Activated CD4-positive, alpha-beta T cell treated with anti-CD3 and anti-CD28 coated beads, Interleukin-2, amount 50 U/mL, for 1 hour (primary cell): ENCODE measurements at regions not wholly inside any gene's neighbourhood (a gene's known extent, or its start where the extent isn't known, plus 50 kb on each side); places are given as distances from the start of the nearest gene placed in this dataset.
"Not testable (repeated sequence)": the region's sequence is repeated elsewhere in the genome, so short reads cannot be mapped to it uniquely, and the experiment has no call there.

Experiments used
- DNase-seq: peaks from one replicate; pipeline ENCODE4 v3.0.0-alpha.2; 2020

DNA sequence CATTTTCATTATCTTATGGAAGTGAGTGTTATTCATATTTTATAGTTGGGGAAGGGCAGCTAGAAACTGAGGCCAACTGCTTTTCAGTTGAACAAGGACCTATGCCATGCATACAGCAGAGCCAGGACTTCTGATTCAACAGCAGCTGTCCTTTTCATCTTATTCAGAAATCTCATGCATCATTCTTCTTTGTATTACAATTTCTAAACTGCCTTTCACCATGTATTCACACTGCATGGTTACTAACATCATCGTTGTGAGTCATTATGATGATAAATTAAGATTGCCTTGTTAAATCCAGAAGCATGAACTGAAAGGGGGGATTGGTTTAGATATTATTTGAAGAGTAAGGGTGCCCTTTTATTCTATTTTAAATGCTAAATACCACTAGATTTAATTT lies 1470.1 kb upstream of the GOT2 start:
- DNase-seq = no peak

DNA sequence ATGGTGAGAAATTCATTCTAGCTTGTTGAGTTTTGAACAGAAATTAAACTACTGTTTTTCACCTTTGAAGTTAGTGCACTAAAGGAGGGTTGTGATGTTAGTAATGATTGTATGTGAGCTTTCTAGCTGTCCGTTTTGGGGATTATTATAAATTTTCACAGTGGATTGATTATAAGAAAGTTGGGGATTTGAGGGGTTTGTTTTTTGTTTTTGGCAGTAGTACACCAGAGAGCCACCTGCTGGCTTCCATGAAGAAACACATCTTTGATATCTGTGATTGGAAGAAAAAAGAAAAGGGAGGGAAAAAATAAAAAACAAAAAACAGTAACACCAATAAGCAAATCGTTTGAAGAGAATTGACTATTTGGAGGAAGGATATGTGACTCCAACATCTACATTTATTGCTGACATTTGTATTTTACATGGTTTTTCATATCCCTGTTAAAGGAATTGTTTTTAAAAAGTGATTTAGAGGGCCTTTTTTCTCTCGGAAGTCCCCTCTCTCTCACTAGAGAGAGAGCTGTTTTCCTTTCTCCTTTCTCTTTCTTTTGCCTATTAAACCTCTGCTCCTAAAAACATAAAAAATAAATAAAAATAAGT lies 1469.5 kb upstream of the GOT2 start:
- DNase-seq = no peak

DNA sequence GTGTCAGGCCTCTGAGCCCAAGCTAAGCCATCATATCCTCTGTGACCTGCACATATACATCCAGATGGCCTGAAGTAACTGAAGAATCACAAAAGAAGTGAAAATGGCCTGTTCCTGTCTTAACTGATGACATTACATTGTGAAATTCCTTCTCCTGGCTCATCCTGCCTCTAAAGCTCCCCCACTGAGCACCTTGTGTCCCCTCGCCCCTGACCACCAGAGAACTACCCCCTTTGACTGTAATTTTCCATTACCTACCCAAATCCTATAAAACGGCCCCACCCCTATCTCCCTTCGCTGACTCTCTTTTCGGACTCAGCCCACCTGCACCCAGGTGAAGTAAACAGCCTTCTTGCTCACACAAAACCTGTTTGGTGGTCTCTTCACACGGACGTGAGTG lies 1466.6 kb upstream of the GOT2 start:
- DNase-seq = not testable (repeated sequence)

DNA sequence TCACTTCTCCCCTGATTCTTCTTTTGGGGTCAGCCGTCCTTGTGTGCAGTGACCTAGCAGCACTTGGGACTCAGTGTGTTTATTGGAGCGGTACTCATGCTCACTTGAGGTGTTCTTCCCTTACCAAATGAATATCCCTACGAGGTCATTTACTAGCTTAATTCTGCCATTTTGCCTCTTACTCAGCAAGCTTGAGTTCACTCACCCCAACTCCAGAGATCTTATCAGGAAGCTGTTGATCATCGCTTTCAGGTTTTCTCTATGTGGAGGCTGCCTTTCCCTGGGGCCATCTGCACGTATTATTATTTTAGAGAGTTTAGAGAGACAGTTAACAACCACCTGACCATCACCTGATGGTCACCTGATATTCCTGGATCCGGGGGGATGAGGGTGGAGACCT lies 1466.0 kb upstream of the GOT2 start:
- no peak for DNase-seq

DNA sequence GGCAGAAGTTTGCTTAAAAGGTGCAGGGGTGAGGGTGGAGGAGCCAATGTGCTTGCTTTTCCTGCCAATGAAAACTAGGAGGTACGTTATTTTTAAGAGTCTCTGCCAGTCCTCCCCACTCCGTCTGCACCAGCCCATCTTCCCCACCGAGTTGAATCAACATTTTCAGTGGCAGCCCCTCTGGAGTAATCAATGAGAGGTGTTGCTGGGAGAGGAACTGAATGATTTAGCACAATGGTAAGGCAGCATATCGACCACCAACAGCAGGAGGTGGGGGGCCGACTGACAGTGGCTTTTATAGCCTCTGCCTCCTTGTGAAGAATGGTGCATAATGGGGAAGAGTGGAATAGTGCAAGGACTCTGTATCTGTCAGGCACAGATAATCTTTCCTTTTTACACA lies 1465.0 kb upstream of the GOT2 start:
- no peak for DNase-seq

DNA sequence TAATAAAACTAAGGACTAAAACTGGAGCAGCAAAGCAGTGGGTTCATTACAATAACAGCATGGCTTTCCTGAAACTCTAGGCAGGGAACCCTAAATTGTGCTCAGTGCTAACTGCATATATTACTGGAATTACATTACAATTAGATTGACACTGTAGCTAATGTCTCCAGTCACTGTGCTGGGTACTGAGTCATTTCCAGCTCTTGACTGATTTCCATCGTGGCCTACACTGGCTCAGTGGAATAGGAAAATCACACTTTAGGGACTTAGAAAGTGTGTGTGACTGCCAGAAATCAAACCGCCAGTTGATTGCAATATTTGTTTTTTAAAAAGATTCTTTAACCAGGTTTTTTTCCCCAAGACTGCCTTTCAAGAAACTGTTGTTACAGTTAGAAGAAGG lies 1447.4 kb upstream of the GOT2 start:
- DNase-seq = no peak

DNA sequence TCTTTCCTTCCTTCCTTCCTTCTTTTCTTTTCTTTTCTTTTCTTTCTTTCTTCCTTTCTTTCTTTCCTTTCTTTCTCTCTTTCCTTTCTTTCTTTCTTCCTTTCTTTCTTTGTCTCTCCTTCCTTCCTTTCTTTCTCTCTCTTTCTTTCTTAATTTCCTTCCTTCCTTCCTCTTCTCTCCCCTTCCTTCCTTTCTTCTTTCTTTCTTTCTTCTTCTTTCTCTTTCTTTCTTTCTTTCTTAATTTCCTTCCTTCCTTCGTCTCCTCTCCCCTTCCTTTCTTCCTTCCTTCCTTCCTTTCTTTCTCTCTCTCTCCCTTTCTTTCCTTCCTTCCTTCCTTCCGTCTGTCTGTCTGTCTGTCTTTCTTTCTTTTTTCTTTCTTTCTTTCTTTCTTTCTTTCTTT lies 1446.5 kb upstream of the GOT2 start:
- no peak for DNase-seq

DNA sequence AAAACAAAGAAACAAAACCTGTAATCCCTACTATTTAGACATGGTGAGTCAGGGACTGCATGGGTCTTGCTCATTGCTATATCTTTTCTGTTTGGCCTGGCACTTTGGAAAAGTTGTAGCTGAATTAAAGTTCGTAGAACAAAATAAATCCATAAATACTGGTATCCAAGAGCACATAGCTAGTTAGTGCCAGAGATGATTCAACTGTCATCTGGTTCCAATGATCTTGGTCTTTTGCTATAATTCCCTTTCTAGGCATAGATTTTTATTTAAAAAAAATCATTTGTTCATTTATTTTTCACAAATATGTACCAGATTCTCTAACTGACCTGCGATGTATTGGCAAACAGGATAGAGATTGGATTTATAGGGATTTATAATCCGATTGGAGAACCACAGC lies 1436.1 kb upstream of the GOT2 start:
- DNase-seq = no peak

DNA sequence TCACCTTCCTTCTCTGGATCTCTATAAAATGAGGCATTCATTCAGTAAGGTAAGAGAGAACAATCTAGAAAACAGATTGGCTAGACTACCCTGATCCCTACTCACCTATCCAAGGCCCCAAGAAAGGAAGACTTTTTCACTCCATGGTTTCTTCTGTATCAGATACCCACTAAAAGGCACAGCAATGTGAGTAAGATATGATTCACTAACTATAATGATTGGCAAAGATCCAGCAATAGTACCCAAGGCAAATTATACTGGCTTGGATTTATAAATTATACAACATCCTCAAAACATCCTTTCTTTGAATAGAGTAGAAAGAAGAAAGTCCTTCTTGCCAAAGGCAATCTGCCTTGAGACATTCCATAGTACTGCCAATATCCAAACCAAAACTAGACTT lies 1432.0 kb upstream of the GOT2 start:
- DNase-seq = no peak

DNA sequence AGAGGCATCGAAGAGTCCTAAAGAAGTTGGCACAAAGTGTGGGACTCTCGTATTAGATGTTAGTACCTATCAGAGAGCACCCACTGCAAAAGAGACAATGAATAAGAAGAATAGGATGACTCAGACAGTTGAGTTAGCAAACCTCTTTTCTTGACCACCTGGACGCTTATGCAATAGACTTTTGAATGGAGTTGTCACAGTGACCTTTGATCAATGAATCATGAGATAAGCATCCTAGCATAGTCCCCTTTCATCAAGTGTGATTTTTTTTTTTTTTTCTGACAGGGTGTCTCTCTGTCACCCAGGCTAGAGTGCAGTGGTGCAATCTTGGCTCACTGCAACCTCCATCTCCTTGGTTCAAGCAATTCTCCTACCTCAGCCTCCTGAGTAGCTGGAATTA lies 1417.9 kb upstream of the GOT2 start:
- no peak for DNase-seq

DNA sequence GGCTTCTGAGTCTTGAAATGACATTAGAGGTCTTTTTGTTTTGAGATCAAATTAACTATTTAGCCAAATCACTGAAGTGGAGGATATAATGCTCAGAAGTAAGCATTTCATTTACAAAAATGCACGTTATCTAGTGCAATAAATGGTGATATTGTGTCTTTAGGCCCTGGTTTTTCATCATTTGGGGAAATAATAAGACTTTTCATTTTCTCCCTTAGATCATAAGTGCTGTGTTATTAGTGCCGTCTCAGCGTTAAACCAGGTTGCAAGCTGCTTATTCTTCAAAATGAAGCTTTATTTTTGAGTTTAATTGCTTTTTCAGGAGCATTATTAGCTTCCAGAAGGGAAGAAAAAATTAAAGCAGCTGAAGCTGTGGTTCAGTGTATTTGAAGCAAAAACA lies 1416.8 kb upstream of the GOT2 start:
- DNase-seq = no peak

DNA sequence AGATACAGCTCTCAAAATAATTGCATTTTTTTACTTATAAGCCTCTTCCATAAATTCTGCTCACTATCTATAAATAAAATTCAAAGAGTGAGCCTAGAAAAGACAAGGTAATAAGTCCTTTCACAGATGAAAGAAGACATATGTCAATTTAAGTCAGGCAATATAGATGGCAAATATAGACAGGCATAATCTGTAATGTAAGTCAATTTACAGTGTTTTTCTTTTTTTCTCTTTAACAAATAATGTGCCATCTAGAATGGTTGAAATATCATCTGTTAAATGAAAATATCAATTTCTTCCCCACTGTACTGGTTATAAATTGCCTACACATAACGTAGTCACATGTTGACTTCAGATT lies 1409.2 kb upstream of the GOT2 start:
- no peak for DNase-seq

DNA sequence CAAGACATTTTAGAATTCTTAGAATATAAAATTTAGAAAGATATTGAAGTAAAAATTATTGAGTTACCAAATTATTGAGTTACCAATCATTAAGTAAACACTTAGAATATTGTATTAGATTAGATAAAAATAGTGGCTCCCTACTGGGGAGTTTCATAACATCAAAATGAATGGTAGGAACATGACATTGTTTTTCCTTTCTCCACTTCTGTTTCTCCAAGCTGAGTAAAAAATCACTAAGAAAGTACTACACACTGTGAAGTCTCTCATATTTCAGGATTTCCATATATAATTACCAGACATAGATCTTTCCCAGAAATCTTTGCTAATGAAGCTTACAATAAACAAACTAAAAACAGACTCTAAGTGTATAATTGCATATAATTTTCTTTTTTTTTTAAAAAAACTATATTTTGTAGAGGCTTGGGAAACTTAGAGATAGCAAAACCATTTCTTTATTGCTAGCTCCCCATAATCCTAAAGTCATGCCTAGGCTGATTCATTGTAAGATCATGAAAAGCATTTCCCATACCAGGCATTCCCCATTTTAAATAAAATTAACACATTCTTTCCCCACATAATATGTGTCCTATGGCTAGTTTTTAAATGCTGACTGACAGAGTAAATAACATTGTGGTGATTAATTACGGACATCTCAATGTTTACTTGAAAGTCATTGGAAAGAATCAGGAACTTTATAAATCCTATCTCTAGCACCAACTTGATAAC lies 1408.7 kb upstream of the GOT2 start:
- DNase-seq = no peak

DNA sequence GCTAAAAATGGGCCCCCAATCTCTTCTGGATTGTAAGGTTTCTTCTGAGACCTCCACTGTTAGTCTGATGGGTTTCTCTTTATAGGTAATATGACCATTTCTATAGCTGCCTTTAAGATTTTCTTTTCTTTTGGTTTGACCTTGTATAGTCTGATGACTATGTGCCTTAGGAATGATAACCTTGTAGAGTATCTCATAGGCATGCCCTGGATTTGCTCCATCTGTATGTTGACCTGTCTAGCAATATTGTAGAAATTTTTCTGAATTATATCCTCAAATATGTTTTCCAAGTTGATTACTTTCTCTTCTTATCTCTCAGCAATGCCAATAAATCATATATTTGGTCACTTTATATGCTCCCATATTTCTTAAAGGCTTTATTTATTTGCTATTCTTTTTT lies 1403.8 kb upstream of the GOT2 start:
- no peak for DNase-seq

DNA sequence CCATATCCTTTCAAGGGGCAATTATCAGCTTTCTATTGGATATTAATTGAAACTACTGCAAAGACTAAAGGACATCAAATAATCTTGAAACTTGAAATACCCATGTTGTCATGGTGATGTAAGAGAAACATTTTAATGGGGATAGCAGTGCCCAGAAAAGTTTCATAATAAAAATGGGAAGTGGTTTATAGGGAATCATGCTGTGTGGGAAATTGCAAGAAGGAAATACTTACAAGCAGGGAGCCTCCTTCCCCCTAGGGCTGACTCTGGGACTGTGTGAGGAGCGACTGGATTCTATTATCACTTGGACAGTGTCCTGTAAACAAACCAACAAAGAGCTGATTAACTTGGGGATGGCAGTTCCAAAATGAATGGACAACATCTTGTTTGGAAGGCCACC lies 1393.1 kb upstream of the GOT2 start:
- no peak for DNase-seq

DNA sequence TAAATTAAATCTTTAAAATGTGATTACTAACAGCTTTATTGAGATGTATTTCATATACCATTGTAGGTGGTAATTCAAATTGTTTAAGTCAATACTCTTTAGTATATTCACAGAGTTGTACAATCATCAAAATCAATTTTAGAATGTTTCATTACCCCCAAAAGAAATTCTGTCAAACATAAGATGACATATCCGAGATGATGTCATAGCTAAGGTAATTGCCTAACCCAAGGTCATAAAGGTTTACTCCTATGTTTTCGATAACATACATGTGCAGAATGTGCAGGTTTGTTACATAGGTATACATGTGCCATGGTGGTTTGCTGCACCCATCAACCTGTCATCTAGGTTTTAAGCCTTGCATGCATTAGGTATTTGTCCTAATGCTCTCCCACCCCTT lies 1392.0 kb upstream of the GOT2 start:
- DNase-seq = not testable (repeated sequence)

DNA sequence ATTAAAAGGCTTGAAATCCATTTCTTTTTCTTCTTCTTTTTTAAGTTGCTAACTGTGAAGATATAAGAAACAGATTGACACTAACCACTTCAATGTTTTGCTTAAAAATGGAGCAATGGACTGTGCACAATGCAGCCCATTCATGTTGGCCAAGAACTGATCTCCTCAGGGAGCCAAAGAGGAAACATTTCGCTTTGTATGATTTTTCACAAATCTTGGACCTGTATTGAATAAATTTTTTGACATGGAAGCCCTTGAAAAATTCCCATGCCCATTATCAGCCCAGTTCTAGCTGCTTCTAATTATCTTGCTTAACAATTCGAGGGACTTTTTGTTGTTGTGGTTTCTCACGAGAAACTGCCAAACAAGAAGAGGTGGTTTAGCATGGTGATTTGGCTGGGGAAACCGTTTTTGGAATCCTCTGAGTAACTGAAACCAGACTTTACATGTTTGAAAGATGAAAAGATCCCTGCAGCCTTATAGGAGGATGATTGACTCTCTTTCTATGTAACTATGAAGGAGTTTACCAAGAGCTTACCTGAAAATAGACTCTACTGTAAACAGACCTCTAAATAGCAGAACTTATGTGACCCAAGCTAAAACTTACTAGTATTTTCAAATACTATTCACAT lies 1389.4 kb upstream of the GOT2 start:
- no peak for DNase-seq

DNA sequence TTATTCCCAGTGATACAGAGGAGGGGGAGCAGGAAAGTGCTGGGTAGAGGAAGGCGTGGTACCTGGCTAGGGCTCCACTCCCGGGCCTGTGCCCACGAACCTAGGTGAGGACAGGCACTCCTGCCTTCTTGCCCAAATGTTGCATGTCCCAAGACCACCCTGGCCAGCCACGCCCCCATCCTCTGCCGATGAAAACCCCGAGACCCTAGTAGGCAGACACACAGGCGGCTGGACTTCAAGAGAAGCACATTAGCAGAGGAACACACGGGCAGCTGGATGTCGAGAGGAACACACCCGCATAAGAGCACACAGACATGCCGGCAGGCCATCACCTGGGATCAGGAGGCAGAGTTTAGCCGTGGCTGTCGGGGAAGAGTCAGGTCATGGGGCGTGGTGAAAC lies 1386.5 kb upstream of the GOT2 start:
- DNase-seq = no peak

DNA sequence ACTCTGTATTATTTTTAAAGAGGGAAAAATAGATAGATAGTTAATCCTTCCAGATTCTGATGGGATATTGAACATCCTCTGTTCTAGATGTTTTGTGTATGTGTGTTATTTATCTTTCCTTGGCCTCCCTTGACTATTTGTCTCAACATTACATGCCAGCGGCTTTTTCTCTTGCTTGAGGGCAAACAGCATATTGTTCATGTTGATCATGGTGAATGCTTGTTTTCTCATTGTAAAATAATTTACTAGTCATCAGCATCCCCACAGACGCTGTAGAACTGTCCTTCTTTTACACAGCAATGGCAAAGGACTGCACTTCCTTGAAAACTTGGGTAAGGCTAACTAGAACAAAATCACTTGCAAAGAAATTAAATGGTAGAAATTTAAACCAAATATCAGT lies 1376.4 kb upstream of the GOT2 start:
- no peak for DNase-seq

DNA sequence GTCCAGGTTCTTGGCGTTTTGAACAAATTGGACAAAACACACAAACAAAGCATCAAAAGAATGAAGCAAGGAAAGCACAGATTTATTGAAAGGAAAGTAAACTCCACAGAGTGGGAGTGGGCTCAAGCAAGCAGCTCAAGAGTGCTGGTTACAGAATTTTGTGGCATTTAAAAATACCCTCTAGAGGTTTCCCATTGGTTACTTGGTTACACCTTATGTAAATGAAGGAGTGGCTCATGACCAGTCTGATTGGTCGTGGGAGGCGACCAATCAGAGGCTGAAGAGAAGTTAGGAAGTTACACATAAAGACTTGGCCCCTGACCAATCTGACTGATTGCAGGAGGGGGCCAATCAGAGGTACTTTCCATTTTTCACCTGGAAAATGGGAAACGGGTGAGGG lies 1373.8 kb upstream of the GOT2 start:
- no peak for DNase-seq

DNA sequence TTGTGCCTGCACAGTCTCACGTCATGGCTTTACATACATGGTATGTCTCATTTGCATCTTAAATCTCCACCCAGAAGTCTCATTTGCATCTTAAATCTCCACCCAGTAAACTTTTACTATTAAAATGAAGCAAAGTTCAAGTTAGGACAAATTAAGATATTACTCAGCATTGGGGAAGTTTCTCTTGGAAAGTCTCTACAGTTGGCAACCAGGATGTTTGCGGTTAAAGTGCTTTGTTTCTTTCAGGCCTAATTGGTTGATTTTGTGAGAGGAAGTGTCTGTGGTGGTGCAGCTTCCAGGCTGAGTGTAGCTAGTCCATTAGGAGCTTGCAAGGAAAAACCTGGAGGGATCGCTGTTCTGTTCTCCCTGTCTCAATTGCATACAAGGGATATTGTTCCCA lies 1373.3 kb upstream of the GOT2 start:
- DNase-seq = no peak

DNA sequence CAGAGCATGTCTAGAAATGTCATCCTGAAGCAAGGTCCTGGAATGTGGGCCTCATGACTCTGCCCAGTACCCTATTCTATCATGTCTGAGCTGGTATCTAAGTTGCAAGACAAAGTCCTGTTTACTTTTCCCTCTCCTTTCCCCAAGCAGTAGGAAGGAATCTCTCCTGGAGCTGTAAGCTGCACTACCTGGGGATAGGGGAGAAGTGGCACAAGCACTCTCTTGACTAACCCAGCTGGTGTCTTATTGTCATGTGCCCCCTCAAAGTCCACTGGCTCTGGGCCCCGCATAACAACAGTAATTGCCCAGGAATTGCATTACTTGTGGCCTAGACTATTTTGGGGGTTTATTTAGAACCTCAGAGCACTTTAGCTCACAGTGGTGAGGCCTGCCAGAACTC lies 1366.3 kb upstream of the GOT2 start:
- DNase-seq = no peak

DNA sequence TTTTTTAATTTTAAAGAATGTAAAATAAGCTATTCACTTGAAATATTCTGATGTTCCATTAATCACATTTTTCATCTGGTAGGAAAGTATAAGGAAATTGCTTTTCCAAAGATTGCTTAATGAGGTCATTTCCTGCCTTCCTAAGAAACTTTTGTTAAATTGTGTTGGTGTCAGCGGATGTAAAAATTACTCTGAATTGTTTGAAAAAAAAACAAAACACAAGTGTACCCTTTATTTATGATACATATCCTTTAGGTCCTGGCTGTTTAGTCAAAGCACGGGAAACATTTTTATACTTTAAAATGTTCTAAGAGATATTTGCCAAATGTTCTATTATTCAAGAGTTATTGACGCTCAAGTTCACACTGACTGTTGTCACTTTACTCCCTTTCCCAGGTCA lies 1357.4 kb upstream of the GOT2 start:
- DNase-seq = no peak

DNA sequence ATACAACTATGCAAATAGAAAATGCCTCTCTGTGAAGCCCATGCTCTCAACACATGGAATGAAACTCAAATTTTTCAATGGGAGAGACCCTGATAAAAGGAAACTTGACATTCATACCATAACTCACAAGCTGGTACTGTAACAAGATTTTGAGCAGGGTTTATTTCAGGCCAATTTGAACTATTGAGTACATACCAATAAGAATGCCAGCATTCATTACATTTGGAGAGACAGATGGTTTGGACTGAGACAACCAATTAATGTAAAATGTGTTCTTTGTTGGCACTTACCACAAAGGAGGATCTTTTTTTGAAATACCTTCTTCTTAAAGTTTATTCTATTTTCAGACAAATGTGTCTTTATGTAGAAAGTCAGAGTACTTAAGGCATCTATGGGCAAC lies 1357.0 kb upstream of the GOT2 start:
- no peak for DNase-seq

DNA sequence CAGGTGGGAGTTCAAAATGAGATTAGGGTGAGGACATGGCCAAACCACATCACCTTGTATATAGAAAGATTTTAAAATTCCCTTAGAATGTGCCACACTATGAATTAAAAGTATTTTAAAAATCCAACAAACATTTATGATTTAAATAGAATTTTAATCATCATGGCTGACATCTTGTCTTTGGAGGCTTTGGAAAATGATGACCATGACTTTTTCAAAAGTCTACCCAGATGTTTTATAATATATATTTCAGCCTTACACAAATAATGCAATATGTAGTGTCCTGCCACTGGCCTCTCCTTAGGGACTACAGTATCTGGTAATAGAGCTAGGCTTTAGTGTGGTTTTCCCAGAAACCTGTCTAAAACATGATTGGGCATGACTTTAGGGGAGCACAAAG lies 1353.4 kb upstream of the GOT2 start:
- DNase-seq = no peak
